Urothelium cell line (cell line): ENCODE measurements at regions not wholly inside any gene's neighbourhood (a gene's known extent, or its start where the extent isn't known, plus 50 kb on each side); places are given as distances from the start of the nearest gene placed in this dataset.
"Not testable (repeated sequence)": the region's sequence is repeated elsewhere in the genome, so short reads cannot be mapped to it uniquely, and the experiment has no call there.

ENCODE experiments used
- DNase-seq: peaks from one replicate; pipeline ENCODE4 v3.0.0; 2011; ENCODE audit warnings: low spot score, mixed read lengths
- FAIRE-seq: peaks from 2 replicates; lab custom pipeline; 2011; peaks lifted over from hg19 to GRCh38; lab: Jason Lieb, UNC

DNA sequence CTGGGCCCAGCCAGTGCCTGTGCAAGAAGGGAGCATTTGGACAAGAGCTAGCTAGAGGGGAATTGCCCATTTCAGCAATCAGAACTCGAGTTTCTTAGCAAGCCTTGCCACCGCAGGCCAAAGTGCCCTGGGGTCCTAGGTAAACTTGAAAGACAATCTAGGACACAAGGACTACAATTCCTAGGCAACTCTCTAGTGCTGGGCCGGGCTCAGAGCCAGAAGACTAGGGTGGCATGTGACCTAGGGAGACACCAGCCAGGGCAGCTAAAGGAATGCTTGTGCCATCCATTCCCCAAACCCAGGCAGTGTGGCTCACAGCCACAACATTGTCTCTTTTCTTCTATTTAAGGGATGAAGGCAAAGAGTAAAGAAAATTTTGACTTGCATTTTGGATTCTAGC, 205.0 kb downstream of the BMP4 start:
- no peak for DNase-seq

DNA sequence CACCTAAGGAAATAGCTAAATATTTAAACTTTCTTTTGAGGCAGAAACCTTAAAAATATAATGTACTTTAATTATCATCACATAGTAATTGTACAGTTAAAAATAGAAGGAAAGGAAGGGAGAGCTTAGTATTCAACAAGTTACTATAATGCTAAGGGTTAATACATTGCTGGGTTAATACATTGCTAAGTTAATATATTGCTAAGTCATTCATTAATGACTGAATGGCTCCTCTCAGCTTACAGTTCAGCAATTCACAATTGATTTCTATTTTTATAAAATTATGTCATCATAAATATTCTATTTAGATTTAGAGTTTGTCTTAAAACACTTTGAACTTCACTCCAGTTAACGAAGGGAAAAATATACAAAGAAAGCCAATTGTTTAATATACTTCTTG, 207.9 kb downstream of the BMP4 start:
- FAIRE-seq (no peak), DNase-seq (no peak)

More for the DNA sequence above, 205.0 kb downstream of the BMP4 start:
- FAIRE-seq, result no peak

DNA sequence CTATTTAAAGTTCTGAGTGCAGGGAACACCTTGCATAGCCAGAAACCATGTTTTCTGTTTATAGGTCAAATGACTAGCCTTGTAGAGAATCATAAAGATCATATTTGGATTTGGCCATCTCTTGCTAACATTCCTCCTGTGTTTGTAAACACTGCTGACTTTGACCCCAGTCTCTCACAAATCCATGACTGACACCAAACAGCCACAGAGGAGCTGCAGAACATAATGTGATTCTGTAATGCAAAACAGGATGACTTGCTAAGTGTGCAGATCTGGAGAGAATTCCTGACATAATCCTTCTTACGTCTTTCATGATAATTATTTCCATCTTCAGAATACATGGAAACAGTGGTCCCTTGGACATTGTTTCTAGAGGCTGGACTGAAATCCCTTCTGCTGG, 211.8 kb downstream of the BMP4 start:
- DNase-seq (no peak), FAIRE-seq (no peak)

DNA sequence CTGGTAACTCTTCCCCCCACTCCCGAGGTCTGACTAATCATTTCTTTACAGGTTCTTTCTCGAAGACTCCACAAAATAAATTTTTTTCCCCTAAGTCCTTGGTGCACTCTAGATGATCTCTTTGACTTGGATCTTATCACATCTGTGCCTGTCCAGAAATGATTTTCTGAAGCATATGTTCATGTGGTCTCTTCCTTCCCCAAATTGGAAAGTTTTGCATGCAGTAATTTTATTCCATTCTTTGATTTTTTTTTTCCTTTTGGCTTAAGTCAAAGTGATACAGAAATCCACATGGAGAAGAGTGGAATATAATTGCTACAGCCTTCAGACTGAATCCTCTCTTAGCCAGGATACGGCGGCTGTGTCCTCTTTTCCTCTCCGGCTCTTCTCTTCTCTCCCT, 213.3 kb downstream of the BMP4 start:
- no peak for DNase-seq
- no peak for FAIRE-seq

DNA sequence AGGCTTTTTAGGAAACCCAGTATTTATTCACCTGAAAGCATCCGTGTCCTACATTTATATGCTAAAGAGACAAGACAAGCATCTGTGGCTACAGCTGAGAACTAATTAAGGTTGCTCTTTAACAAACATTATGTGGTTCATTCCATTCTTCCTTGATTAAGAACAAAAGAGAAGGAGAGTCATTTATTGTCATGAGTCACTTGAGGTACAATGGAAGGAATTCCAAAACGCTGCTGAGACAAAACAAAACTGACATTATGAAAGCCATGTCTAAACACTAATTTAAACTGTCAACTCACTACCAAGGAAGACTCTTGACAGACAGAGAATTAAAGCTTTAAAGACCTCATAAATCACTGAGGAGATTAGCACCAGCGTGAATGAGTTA, 214.4 kb downstream of the BMP4 start:
- FAIRE-seq, result peak; percentile 89

DNA sequence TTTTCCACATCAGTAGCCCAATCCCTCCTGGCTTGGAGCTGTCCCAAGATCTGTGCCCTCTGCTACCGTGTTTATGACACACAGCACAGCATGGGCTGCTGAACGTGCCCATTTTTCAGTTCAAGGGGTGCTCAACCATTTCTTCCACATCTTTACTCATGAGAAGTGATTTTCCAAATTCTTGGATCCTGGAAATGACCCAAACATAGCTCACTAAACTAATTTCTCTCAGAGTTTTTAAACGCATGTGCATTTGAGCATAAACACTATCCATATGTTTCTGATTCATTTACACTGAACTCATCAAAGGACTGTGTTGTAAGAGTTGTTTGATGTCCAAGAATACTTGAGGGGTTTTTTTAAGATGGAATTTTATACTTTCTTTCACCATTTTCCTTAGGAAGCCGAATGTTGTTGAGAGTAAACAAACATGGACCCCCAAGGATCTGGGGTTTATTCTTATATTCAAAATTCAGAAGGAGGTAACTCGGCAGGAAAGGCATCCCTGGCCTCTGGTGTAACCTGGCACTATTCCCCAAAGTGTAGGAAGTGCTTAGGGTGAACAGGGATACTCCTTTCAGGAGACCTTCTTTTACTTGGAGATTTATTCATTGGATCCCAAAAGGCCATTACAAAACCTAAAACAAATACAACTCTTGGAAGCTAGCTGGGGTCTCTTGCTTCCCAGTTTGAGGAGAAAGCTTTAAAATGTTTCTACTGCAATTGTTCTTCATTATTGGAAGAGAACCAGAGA, 215.0 kb downstream of the BMP4 start:
- DNase-seq (no peak), FAIRE-seq (no peak)

More for the DNA sequence above, 214.4 kb downstream of the BMP4 start:
- peak; percentile 24 for DNase-seq

DNA sequence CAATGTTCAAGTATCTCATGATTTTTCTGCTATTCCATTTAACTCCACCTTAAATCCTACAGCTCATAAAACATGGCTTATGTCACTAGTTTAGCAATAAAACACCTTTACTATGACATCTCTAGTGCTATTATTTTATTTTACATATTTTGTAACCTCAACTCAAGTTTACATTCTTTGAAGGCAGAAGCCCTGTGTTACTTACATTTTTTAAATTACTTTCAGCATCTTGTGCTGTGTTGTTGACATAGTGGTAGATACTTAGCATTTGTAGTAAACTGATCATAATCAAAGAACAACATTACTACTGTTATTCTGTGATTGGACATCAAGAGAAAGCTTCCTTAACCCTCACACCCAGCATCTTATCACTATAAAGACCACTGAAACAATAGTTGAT, 216.1 kb downstream of the BMP4 start:
- DNase-seq (no peak), FAIRE-seq (no peak)

DNA sequence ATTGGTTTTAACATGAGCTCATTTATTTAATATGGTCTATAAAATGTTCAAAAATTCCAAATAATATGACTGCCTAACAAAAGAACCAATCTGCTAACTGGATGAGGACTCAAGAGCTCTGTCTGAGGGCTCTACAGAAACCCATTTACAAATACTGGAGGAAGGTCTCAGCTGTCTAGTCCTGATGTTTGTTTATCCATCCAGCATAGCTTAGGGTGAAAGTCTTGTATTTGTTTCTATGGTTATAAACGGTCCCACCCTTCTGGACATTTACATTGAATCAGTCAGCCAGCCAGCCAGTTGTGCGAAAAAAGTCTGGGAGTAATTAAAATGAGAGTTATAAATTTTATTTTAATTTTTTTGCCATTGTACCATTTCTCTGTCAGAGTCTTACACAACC, 220.7 kb downstream of the BMP4 start:
- DNase-seq (no peak), FAIRE-seq (no peak)

DNA sequence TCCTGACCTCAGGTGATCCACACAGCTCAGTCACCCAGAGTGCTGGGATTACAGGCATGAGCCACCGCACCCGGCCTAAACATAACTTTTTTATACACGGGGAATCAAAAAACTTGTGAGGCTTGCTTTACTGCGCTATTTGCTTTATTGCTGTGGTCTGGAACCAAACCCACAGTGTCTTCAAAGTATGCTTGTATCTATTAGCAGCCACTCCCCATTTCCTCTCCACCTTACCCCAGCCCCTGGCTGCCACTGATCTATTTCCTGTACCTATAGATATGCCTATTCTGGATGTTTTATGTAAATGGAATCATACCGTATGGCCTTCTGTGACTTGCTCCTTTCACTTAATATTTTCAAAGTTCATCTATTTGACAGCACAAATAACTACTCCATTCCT, 233.4 kb downstream of the BMP4 start:
- no peak for FAIRE-seq

DNA sequence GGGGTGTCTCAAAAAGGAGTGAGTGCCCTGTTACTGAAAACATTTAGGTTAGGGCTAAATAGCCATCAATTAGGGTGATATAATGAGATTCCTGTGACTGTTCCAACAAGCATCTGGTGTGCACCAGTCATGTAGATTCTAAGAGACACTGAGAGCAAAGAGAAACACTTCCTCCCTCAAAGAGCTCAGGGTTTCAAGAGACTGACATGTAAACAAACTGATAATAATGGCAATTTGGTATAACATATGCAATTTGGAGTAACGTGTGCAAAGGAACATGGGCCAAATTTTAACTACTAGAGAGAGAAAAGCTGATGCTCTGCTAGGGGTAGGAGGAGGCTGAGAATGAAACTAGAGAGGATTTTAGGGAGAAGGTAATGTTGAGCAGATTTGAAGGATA, 237.1 kb downstream of the BMP4 start:
- FAIRE-seq (peak; percentile 53), DNase-seq (no peak)

More for the DNA sequence above, 233.4 kb downstream of the BMP4 start:
- DNase-seq, result no peak

DNA sequence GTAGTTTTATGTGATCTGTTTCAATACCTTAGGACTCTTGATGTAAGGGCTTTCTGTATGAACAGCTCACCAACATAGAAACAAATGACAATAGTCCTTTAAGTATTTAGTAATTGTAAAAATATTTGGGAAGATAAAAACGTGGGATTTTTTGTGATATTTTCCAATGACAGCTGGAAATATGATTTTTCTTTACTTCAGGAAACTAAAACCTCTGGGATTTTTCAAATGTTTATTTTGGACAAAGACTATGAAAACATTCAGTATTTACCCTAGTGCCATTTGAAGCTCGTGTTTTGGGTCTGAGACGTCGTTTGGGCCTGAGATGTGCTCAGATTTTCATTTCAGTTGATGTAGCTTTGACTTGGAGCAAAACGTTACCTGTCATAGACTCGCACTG, 240.0 kb downstream of the BMP4 start:
- FAIRE-seq, result no peak
- no peak for DNase-seq

DNA sequence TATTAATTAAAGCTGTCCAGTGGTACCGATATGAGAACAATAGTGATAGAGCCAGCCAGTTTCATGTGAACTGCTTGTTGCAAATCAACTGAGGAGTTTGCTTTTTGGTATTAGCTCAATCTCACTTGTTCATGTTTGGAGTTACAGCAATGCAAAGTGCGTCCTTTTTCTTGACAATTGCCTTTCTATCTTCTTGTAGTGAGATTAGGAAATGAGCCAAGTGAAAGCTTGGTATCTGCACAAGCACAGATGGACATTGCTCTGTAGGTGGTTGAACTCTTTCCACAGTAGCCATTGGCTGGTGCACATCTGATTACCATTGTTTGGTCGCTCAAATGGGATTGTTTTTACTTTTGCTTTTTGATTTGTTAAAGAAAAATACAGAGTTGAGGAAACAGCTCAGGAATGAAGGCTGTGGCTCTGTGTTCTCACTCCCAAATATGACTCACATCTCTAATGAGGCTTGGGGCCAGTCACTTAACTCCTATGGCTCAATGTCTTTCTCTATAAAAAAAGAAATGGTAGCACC, 241.4 kb downstream of the BMP4 start:
- FAIRE-seq (peak; percentile 91), DNase-seq (peak; percentile 74)

DNA sequence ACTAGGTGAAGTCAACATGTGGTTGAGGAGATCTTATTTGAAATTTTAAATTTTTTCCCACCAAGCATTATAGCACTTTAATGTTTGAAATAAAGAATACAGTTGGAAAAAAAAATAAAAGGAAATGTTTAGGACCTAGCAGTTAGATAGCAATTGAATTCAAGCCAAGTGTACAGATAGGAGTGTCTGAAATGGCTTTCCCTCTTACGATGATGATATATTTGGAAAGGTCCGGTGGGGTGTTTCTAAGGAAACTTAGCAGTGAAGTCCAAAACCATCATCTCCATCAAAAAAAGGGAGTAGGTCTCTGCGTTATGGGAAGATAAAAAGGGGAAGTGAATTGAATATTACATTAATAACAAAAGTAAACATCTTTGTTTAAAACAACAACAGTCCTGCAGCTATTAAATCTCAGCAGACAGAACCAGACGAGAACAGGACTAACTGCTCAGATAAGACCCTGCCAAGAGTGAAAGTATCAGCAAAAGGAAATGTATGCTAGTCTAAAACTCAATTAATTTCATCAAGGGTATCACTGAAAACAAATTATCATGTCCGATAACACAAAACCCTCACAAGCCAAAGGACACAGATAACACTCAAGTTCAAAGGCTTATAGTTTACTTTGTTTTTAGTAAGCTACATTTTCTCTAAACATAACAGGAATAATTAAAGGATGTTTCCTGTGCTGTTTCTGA, 242.0 kb downstream of the BMP4 start:
- FAIRE-seq, result no peak
- no peak for DNase-seq

DNA sequence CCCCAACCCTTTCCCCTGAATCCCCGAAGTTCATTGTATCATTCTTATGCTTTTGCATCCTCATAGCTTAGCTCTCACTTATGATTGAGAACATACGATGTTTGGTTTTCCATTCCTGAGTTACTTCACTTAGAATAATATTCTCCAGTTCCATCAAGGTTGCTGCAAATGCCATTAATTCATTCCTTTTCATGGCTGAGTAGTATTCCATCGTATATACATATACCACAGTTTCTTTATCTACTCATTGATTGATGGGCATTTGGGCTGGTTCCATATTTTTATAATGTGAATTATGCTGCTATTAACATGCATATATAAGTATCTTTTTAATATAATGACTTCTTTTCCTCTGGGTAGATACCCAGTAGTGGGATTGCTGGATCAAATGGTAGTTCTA, 243.7 kb downstream of the BMP4 start:
- not testable (repeated sequence) for DNase-seq, FAIRE-seq

DNA sequence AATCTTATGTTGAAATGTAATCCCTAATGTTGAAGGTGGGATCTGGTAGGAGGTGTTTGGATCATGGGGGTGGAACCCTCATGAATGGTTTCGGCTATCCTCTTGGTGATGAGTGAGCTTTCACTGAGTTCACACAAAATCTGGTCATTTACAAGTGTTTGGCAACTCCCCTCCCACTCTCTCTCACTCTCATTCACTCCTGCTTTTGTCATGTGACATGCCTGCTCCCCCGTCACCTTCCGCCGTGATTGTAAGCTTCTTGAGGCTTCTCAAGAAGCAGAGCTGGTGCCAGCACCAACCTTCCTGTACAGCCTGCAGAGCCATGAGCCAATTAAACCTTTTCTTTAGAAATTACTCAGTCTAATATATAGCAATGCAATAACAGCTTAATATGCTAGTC, 245.4 kb downstream of the BMP4 start:
- FAIRE-seq (no peak), DNase-seq (no peak)

DNA sequence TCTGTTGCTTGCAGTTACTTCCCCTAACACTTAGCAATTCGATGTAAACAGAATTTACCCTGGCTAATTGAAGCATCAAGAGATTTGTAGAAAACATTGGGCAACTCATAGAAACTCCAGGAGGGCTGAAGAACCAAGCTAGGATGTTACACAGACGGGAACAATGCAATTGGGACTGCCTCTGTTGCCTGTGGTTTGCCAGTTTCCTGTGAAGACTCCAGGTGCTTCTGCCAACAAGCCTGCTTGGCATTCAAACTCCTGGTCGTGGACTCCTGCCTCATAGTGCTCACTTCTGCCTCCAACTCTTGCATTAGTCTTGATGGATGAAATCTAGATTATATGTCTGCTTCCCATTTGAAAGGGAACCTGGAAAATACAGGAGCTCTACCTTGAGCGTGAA, 246.0 kb downstream of the BMP4 start:
- DNase-seq (peak; percentile 23), FAIRE-seq (no peak)

DNA sequence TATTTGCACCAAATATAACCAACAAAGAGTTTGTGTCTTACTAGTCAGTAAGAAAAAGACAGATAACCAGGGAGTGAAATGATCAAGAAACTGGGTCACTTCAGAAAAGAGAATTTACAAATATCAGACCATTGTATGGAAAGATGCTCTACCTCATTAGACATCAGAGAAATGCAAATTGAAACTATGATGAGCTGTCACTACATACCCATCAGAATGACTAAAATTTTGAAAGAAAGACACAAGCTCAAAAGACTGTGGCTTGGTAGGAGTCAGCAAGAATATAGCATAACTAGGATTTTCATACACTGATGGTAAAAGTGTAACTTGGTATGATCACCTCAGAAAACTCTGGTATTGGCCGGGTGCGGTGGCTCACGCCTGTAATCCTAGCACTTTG, 247.2 kb downstream of the BMP4 start:
- FAIRE-seq (no peak), DNase-seq (no peak)

DNA sequence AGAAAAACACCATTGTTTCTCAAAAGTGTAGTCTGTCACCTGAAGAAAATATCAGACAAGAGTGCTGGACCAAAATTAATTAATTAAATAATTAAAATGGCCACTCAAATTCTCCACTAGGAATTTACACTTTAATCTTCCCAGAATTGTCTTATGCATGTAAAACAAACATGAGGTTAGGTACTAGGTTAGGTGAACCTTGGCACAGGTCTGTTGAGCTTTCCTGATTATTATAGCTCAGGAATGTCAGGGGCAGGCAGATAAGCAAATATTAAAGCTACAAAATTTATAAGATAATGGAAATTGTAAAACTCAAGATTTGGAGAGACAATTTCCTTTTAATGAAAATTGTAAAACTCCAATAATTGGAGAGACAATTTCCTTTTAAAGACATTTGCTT, 253.2 kb downstream of the BMP4 start:
- FAIRE-seq, result no peak
- no peak for DNase-seq

DNA sequence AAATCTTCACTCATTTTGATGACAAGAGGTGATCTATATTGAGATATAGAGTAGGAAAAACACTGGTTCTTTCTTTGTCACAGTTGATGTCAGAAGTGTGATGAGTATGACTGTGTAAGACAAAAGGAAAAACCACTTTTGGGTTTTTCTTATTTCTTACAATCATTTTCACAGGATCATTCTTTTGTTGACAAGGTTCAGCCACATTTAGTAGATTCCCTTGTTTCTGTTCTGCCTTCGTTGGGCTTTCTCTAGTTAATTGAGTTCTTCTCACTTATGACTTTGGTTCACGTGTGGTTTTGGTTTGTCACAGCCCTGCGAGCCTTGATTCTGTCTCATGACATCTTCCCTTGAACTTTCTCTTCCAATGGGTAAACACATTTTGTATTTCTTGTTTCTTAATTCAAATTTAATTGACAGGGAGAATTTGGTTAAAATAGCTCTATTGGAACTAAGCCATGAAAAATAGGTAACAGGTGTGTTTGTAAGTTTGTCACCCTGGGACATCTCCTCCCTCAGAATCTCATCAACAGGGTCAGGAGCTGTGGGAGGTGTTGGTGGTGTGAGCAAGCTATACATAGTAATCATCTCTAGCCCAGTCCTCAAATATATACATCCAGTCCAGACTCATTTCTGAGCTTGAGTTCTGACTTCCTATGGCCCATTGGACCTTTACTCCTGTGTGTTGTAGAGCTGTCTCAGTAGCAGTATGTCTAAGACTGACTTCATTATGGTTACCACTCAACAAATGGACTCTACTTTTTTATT, 255.3 kb downstream of the BMP4 start:
- FAIRE-seq (no peak), DNase-seq (no peak)

DNA sequence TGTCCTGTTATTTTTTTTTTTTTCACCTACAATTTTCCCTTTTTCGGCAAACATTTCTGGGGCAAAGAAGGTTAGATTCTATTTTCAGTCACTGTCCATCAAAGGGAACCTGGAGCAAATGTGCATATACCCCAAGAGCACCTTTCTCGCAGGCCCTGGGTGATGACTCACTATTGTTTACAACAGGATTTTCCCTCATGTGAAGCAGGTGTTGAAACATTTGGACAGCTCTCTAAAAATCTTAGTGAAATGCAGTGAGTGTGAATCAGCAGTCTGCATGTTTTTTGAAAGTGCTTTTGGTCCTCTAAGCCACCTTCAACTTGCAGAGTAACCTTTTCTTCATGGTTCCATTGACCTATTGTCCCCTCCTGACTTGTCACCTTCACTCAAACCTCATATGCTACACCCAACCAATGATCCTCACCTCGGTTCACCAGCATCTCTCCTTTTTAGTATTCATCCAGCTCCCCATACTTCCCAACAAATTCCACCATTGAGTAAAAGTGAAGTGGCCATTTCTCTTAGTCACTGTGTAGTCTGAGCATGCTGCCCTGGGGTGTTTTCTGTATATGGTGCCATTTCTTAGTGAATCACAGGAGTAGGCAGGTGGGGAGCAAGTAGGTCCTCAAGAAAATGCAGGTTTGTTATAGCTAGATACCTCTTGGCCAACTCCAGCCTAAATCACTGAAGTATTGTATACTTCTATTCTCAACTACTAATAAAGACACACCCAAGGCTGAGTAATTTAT, 260.2 kb downstream of the BMP4 start:
- peak; percentile 84 for FAIRE-seq

DNA sequence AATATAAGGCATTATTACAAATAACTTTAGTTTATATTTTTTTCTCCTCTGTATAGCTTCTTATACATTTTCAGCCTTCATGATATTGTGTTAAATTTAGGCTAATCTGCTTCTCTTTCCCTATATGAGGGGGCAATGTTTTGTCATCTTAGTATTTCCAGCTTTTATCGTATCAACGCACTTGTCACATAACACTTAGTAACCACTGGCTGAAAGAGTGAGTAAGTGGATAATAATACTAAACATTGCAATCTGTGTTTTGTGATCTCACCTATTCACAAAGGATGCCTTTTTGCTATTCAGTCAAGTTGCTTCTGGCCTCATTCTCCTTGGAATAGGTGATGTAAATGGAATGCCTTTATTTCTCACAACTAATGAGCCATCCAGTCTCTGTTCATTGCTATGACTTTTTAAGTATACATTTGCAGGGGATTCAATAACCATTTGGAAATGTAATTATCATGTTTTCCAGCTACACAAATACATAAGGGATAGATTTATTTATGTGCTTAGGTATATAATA, 260.9 kb downstream of the BMP4 start:
- DNase-seq (no peak), FAIRE-seq (peak; percentile 50)

More for the DNA sequence above, 260.2 kb downstream of the BMP4 start:
- DNase-seq, result peak; percentile 25
